GM21528 (cell line): ENCODE measurements at regions not wholly inside any gene's neighbourhood (a gene's known extent, or its start where the extent isn't known, plus 50 kb on each side); places are given as distances from the start of the nearest gene placed in this dataset.
"Not testable (repeated sequence)": the region's sequence is repeated elsewhere in the genome, so short reads cannot be mapped to it uniquely, and the experiment has no call there.

Experiments
- ATAC-seq: cut with Tn5 transposase; IDR thresholded peaks from one replicate; pipeline ENCODE4 v1.9.1; 2021; ENCODE audit warnings: mild to moderate bottlenecking, moderate library complexity; ENCODE audit not compliant: unreplicated experiment, low FRiP score

- no peak for ATAC-seq
Measured at GRCh38 chr5:87029951-87030350, 237.7 kb upstream of the RASA1 start.

DNA sequence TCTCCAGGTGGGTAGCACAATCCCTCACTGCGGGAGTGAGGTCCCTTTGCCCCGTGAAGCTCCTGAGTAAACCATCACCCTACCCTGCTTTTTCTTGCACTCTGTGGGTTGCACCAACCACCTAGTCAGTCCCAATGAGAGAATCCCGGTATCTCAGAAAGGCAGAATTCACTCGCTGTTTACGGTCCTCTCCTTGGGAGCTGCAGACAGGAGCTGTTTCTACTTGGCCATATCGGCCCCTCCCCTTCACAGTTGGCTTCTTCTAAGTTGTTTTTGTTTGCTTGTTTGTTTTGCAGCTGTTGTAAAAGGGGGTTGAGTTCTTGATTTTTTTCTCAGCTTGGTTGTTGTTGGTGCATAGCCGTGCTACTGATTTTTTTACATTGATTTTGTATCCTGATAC is 237.0 kb upstream of the RASA1 start:
- no peak for ATAC-seq

DNA sequence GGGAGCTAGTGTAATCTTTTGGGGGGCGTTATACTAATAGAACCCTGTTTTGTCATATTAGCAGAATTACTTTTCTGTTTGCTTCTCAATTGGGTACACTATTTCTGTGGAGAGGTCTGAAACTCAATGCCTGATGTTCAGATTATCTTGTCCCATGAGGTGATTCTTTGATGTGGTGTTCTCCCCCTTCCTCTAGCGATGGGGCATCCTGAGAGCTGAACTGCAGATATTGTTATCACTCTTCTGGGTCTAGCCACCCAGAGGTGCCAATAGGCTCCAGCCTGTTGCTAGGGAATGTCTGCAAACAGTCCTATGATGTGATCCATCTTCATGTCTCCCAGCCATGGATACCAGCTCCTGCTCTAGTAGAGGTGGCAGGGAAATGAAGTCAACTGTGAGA is 233.1 kb upstream of the RASA1 start:
- no peak for ATAC-seq

GRCh38 chr5:87042554-87042953 is 225.1 kb upstream of the RASA1 start:
- ATAC-seq: no peak

GRCh38 chr5:87048156-87048555 is 219.5 kb upstream of the RASA1 start:
- no peak for ATAC-seq

DNA sequence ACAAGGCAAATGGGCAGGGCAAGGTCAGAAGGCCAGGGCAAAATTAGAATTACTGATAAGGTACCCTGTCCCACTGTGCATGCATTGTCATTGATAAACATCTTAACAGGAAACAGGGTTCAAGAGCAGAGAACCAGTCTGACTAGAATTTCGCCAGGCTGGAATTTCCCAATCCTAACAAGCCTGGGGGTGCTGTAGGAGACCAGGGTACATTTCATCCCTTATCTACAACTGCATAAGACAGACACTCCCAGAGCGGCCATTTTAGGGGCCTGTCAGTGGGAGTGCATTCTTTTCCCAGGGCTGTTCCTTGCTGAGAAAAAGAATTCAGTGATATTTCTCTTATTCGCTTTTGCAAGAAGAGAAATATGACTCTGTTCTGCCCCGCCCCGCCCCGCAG is 218.7 kb upstream of the RASA1 start:
- ATAC-seq: not testable (repeated sequence)

DNA sequence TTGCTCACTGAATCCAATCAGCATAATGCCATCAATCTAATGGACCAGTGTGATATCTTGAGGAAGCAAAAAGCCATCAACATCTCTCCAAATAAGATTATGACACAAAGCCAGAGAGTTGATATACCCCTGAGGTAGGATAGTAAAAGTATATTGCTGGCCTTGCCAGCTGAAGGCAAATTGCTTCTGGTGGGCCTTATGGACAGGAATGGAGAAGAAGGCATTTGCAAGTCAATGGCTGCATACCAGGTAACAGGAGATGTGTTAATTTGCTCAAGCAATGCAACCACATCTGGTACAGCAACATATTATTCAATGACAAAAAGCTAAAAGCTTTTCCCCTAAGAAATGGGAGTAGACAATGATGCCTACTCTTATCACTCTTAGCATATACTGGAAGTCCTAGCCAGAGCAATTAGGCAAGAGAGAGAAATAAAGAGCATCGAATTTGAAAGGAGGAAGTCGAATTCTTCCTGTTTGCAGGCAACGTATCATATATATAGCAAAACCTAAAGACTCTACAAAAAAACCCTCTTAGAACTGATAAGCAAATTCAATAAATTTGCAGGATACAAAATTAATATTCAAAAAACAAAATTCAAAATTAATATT is 216.1 kb upstream of the RASA1 start:
- no peak for ATAC-seq

GRCh38 chr5:87053146-87053545 is 214.5 kb upstream of the RASA1 start:
- ATAC-seq: no peak

GRCh38 chr5:87054821-87055220 is 212.9 kb upstream of the RASA1 start:
- ATAC-seq: no peak

DNA sequence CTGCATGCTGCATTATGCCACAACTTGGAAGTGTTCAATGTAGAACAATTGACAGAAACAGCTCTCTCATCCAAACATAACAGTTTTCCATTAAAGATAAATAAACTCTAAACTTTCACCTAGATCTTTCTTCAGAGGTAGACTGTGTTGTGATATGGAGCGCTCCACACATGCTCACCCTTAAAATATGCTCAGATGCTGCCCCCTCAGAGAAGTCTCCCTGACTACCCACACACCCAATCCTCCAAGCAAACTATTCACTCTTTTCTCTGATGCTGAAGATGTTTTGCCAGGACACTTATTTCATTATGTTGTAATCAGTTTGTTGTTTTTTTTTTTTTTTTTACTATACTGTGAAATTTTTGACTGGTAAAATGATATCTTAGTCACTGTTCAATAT is 206.6 kb upstream of the RASA1 start:
- ATAC-seq: no peak

DNA sequence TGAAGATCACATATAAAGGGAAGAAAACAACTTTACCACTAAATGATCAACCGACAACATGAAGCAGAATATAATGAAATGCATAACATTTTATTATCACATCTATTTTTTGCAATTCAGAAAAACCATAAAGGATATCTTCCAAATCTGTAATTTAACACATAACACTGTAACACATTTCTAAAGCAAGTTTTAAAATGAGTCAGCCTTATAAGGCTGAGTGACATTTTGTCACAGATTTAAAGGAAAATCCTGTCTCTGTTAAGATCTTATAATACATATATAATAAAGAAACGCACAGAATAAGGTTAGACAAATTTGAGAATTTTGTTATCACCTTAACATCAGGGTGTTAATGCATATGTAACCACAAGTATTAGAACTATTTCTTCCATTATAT is 198.4 kb upstream of the RASA1 start:
- no peak for ATAC-seq

- ATAC-seq: no peak
Measured at GRCh38 chr5:87069974-87070608, 197.6 kb upstream of the RASA1 start.

DNA sequence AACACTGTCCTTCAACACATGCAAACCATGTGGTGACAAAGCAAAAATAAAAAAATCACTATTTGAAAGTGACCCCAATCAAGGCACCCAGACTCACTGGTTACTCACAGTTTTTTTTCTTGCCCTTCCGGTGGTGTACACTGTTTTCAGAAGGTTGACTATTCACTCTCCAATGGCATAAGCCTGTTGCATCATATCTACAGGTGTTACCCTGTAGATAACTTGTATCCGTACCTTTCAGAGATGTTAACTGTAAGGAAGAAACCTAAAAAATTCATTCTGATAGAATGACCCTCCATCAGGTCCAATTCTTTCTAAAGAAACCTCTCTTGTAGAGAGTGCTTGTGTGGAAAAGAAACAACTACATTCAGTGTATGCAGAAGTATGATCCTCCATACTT is 193.6 kb upstream of the RASA1 start:
- no peak for ATAC-seq

- ATAC-seq: peak; percentile 97
Measured at GRCh38 chr5:87074934-87075541, 192.6 kb upstream of the RASA1 start.

- no peak for ATAC-seq
Measured at GRCh38 chr5:87076411-87076810, 191.3 kb upstream of the RASA1 start.

DNA sequence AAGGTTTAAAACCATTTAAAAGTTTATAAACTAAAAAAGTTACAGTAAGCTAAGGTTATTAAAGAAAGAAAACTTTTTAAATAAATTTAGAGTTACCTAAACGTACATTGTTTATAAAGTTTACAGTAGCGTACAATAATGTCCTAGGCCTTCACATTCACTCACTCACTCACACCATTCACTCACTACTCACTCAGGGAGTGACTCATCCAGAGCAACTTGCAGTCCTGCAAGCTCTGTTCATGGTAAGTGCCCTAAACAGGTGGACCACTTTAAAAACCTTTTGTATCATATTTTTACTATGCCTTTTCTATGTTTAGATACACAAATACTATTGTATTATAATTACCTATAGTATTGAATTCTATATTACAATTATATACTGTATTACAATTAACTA is 190.8 kb upstream of the RASA1 start:
- no peak for ATAC-seq

GRCh38 chr5:87079219-87079618 is 188.5 kb upstream of the RASA1 start:
- no peak for ATAC-seq

DNA sequence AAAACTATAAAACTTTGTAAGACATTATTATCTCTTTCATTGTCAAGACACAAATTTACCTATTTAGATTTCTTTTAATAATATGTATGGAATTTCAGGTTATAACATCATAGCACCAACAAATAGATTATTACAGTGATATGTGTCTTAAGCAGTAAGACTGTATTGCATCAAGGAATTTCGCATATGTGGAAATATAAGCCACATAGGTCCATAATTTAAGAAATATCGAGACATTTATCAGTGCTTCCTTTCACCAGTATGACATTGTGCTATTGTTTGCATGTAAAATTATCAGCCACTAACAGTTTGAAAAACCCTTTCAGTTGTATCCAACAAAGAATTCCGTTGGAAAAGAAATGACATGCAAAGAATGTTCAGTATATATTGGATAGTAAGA is 186.7 kb upstream of the RASA1 start:
- peak; percentile 6 for ATAC-seq

DNA sequence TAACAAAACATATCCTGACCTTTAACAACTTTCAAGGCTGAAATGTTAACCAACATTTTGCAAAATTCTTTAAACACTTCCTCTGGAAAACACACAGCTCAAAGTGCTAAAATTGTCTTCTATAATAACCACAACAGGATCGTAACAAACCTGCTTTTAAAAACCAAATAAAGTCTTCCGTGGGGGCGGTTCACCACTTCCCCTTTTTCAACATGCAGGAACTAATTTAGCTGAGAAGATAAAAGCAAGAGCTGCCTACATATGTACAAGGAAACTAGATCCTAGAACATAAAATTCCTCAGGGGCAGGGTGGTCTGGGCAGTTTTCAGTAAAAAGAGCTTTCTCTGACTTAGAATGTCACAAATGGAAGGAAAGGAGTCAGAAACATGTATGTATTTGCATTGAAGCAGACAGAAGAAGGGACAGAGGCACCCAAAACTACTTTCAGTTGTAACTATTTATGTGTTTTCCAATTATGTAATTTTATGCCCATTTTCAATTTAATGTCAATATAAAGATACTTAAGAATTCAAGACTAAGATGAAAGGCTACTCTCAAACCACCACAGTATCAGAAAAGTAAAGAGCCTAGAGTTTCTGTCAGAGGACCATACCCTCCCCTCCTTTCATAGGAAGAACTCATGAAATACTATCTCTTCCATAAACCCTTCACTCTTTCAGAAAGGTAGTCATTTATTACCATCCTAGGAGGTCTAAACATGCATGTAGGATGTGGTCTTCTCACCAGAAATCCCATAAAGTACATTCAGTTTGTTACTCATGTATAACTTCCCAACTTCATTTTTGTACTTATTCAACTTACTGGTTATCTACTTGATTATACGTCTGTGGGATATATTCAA is 185.9 kb upstream of the RASA1 start:
- peak; percentile 93 for ATAC-seq

- no peak for ATAC-seq
Measured at GRCh38 chr5:87094347-87094746, 173.3 kb upstream of the RASA1 start.

DNA sequence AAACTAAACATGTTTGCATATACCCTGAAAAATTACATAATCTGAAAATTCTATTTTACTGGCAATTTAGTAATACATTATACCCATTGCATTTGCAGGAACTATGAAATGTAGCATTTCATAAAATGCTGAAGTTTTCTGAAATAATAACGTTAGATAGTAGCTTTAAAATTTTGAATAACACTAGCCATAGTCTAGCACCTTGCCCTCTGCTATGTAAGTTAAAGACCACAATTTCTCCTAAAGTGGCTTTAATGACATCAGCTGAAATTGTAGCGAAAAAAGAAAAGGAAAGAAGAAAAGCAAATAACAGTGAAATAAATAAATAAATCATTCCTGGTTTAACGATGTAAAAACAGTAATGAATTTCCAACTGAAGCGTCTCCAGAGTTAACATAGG is 172.8 kb upstream of the RASA1 start:
- no peak for ATAC-seq
